ENCODE measurements at regions not wholly inside any gene's neighbourhood (a gene's known extent, or its start where the extent isn't known, plus 50 kb on each side); places are given as distances from the start of the nearest gene placed in this dataset.

- DNase-seq, result no peak
Observed at GRCh38 chr12:30827101-30828066, 72.6 kb upstream of the CAPRIN2 start.

GRCh38 chr12:30826276-30826675 is 71.5 kb upstream of the CAPRIN2 start:
- DNase-seq, result no peak

GRCh38 chr12:30825341-30825740 is 70.6 kb upstream of the CAPRIN2 start:
- DNase-seq, result no peak

- no peak for DNase-seq
Observed at GRCh38 chr12:30824311-30824710, 69.6 kb upstream of the CAPRIN2 start.

GRCh38 chr12:30823764-30824163 is 69.0 kb upstream of the CAPRIN2 start:
- no peak for DNase-seq

- DNase-seq, result peak in 1 of 2 donors; percentile 12
Observed at GRCh38 chr12:30823156-30823699, 68.5 kb upstream of the CAPRIN2 start.

- peak; percentile 28 to 32 for DNase-seq
Observed at GRCh38 chr12:30822385-30823155, 67.8 kb upstream of the CAPRIN2 start.

GRCh38 chr12:30820406-30820946 is 65.7 kb upstream of the CAPRIN2 start:
- no peak for DNase-seq

- no peak for DNase-seq
Observed at GRCh38 chr12:30818562-30818961, 63.8 kb upstream of the CAPRIN2 start.

GRCh38 chr12:30816742-30817465 is 62.2 kb upstream of the CAPRIN2 start:
- DNase-seq, result no peak

- DNase-seq, result no peak
Observed at GRCh38 chr12:30814295-30814655, 59.5 kb upstream of the CAPRIN2 start.

GRCh38 chr12:30813525-30814294 is 59.0 kb upstream of the CAPRIN2 start:
- no peak for DNase-seq

GRCh38 chr12:30811966-30812365 is 57.2 kb upstream of the CAPRIN2 start:
- no peak for DNase-seq

- no peak for DNase-seq
Observed at GRCh38 chr12:30810918-30811317, 56.2 kb upstream of the CAPRIN2 start.

- no peak for DNase-seq
Observed at GRCh38 chr12:30807695-30808034, 52.9 kb upstream of the CAPRIN2 start.

- DNase-seq, result peak; percentile 31 to 63
Observed at GRCh38 chr12:30806989-30807694, 52.4 kb upstream of the CAPRIN2 start.

- no peak for DNase-seq
Observed at GRCh38 chr12:30805959-30806358, 51.2 kb upstream of the CAPRIN2 start.

Measured in inflammatory macrophage treated with lipopolysaccharide for 1 hour (primary cell).